Keratinocyte (primary cell): ENCODE measurements at regions not wholly inside any gene's neighbourhood (a gene's known extent, or its start where the extent isn't known, plus 50 kb on each side); places are given as distances from the start of the nearest gene placed in this dataset.

ENCODE experiments used
- DNase-seq: peaks from one replicate; pipeline ENCODE4 v3.0.0-alpha.2; 2011; ENCODE audit warnings: low read depth, missing footprints, low spot score
- FAIRE-seq: peaks from 2 replicates; lab custom pipeline; 2011; peaks lifted over from hg19 to GRCh38; lab: Jason Lieb, UNC
- H2AFZ ChIP-seq: 2 replicates; pipeline ENCODE4 v1.6.0; 2012; ENCODE audit warnings: low read length, control low read depth, inconsistent platforms; ENCODE audit not compliant: control insufficient read depth
- H3K27ac ChIP-seq: 2 replicates; pipeline ENCODE4 v1.5.1; 2011; ENCODE audit warnings: low read length; ENCODE audit not compliant: control insufficient read depth, insufficient read depth
- H3K27me3 ChIP-seq: 3 replicates; pipeline ENCODE4 v1.6.0; 2011; ENCODE audit warnings: low read length; ENCODE audit not compliant: control insufficient read depth, insufficient read depth; ENCODE audit errors: extremely low read depth
- H3K36me3 ChIP-seq, 2 experiments: 2 replicates in 1 of 2; 3 replicates in 1 of 2; pipeline ENCODE4 v1.5.1; 2011; ENCODE audit warnings: low read length in 2 of 2, mild to moderate bottlenecking in 1 of 2; ENCODE audit not compliant: control insufficient read depth in 2 of 2, insufficient read depth in 2 of 2; ENCODE audit errors: extremely low read depth in 1 of 2
- H3K4me1 ChIP-seq: 3 replicates; pipeline ENCODE4 v1.5.1; 2011; ENCODE audit warnings: low read length; ENCODE audit not compliant: control insufficient read depth, insufficient read depth; ENCODE audit errors: extremely low read depth
- H3K4me2 ChIP-seq: 3 replicates; pipeline ENCODE4 v1.6.0; 2011; ENCODE audit warnings: low read depth, low read length; ENCODE audit not compliant: control insufficient read depth, insufficient read depth; ENCODE audit errors: extremely low read depth
- H3K4me3 ChIP-seq, 3 experiments: fragments of 200-600 bp in 1 of 3; sonication (generic) in 1 of 3; 2 replicates in 2 of 3; 3 replicates in 1 of 3; pipeline ENCODE4 v1.5.1; 2011 to 2016; ENCODE audit warnings: low read length in 3 of 3, mild to moderate bottlenecking in 3 of 3, control low read depth in 2 of 3, inconsistent platforms in 1 of 3, low read depth in 1 of 3, mixed read lengths in 1 of 3, mixed run types in 1 of 3, moderate library complexity in 1 of 3; ENCODE audit not compliant: control insufficient read depth in 2 of 3, insufficient read depth in 2 of 3; ENCODE audit errors: extremely low read depth in 1 of 3
- H3K79me2 ChIP-seq: 2 replicates; pipeline ENCODE4 v1.6.0; 2012; ENCODE audit warnings: low read length; ENCODE audit not compliant: control insufficient read depth, insufficient read depth
- H3K9ac ChIP-seq: 3 replicates; pipeline ENCODE4 v1.6.0; 2011; ENCODE audit warnings: low read length; ENCODE audit not compliant: control insufficient read depth, insufficient read depth; ENCODE audit errors: extremely low read depth
- H3K9me1 ChIP-seq: 3 replicates; pipeline ENCODE4 v1.6.0; 2011; ENCODE audit warnings: low read length; ENCODE audit not compliant: control insufficient read depth, insufficient read depth; ENCODE audit errors: extremely low read depth
- H3K9me3 ChIP-seq: 2 replicates; pipeline ENCODE4 v1.5.1; 2012; ENCODE audit warnings: low read depth, low read length; ENCODE audit not compliant: control insufficient read depth
- H4K20me1 ChIP-seq: 3 replicates; pipeline ENCODE4 v1.6.0; 2011; ENCODE audit warnings: low read length; ENCODE audit not compliant: control insufficient read depth, insufficient read depth; ENCODE audit errors: extremely low read depth
- CTCF ChIP-seq, 3 experiments: IDR thresholded peaks in 1 of 3; conservative IDR thresholded peaks in 1 of 3; optimal IDR thresholded peaks in 1 of 3; 2 replicates in 2 of 3; 3 replicates in 1 of 3; pipeline versions ENCODE3 to v1.5.1; 2011; ENCODE audit warnings: low read length in 3 of 3, mild to moderate bottlenecking in 3 of 3, moderate library complexity in 2 of 3, control low read depth in 1 of 3, inconsistent platforms in 1 of 3; ENCODE audit not compliant: insufficient read depth in 2 of 3; ENCODE audit errors: extremely low read depth in 1 of 3
- EZH2 ChIP-seq: IDR thresholded peaks from one replicate; pipeline ENCODE4 v1.6.1; 2012; ENCODE audit warnings: inconsistent platforms, mild to moderate bottlenecking, low read length, moderate library complexity
- dilution Hi-C: fragments of 300-500 bp; cut with MboI; formaldehyde crosslinking; loops from one replicate; pipeline ENCODE4 v1.7.0; 2020; ENCODE audit warnings: low sequenced_read_pairs; ENCODE audit not compliant: extremely low pct_ligation_motif_present

GRCh38 chr9:88685966-88686365, 151.0 kb downstream of the NXNL2 start:
- dilution Hi-C loops: no loop called here
- DNase-seq: no peak
- Histone ChIP-seq H2AFZ (no peak overlapping the region), H3K4me1 (no peaks in the 10 kb centered on the region), H3K79me2 (no peaks in the 10 kb centered on the region), H3K9me3 (no peaks in the 10 kb centered on the region), H3K27ac (no peak overlapping the region), H3K9ac (no peak overlapping the region), H3K9me1 (no peaks in the 10 kb centered on the region), H3K36me3 (no peaks in the 10 kb centered on the region), H3K4me3 (no peak overlapping the region), H3K4me2 (no peak overlapping the region), H3K27me3 (no peaks in the 10 kb centered on the region), H4K20me1 (no peaks in the 10 kb centered on the region)
- TF ChIP-seq CTCF (optimal IDR thresholded peaks at IDR 0.05 in 1 of 3, IDR thresholded peaks at IDR 0.05 in 1 of 3, conservative IDR thresholded peaks at IDR 0.05 in 1 of 3; ENCODE audit: extremely low read depth in 1 of 3, insufficient read depth in 2 of 3, low read length in 3 of 3): no peak
- no peak for TF ChIP-seq EZH2
- no peak for FAIRE-seq

GRCh38 chr9:88689509-88690298, 154.7 kb downstream of the NXNL2 start:
- H2AFZ ChIP-seq: no peak overlapping the region
- no peak overlapping the region for H3K27ac ChIP-seq
- no peaks in the 10 kb centered on the region for H3K9me3 ChIP-seq
- DNase-seq (no peak), FAIRE-seq (no peak)
- H3K36me3 ChIP-seq: no peaks in the 10 kb centered on the region
- no peaks in the 10 kb centered on the region for H3K27me3 ChIP-seq
- dilution Hi-C loops: no loop called here
- H3K4me2 ChIP-seq: no peak overlapping the region
- no peaks in the 10 kb centered on the region for H3K79me2 ChIP-seq
- TF ChIP-seq EZH2: no peak
- TF ChIP-seq CTCF (optimal IDR thresholded peaks at IDR 0.05 in 1 of 3, IDR thresholded peaks at IDR 0.05 in 1 of 3, conservative IDR thresholded peaks at IDR 0.05 in 1 of 3; ENCODE audit: extremely low read depth in 1 of 3, insufficient read depth in 2 of 3, low read length in 3 of 3): no peak
- no peak overlapping the region for H3K9ac ChIP-seq
- peaks cover 11% of the 10 kb centered on the region for H3K4me1 ChIP-seq
- no peaks in the 10 kb centered on the region for H4K20me1 ChIP-seq
- H3K4me3 ChIP-seq: no peak overlapping the region
- no peaks in the 10 kb centered on the region for H3K9me1 ChIP-seq
